Activated T-cell treated with anti-CD3 and anti-CD28 coated beads for 48 hours (primary cell): ENCODE measurements at regions not wholly inside any gene's neighbourhood (a gene's known extent, or its start where the extent isn't known, plus 50 kb on each side); places are given as distances from the start of the nearest gene placed in this dataset.
A peak's percentile ranks its signal among the peaks of the same experiment; 100 is the strongest.
"Not testable (repeated sequence)": the region's sequence is repeated elsewhere in the genome, so short reads cannot be mapped to it uniquely, and the experiment has no call there.

Source experiments
- DNase-seq: peaks from one replicate; pipeline ENCODE4 v3.0.0-alpha.2; 2020; ENCODE audit warnings: low read depth

- not testable (repeated sequence) for DNase-seq
Measured at GRCh38 chr12:124218650-124219049, 76.2 kb upstream of the RFLNA start.

GRCh38 chr12:124222368-124223245 is 72.3 kb upstream of the RFLNA start:
- DNase-seq = no peak

GRCh38 chr12:124223733-124224138 is 71.2 kb upstream of the RFLNA start:
- peak; percentile 17 for DNase-seq

GRCh38 chr12:124224535-124225110 is 70.3 kb upstream of the RFLNA start:
- DNase-seq = no peak

- DNase-seq = no peak
Measured at GRCh38 chr12:124225730-124226129, 69.2 kb upstream of the RFLNA start.

- DNase-seq = peak; percentile 6
Measured at GRCh38 chr12:124227951-124228711, 66.8 kb upstream of the RFLNA start.

- no peak for DNase-seq
Measured at GRCh38 chr12:124229520-124229919, 65.4 kb upstream of the RFLNA start.

- no peak for DNase-seq
Measured at GRCh38 chr12:124230117-124230757, 64.7 kb upstream of the RFLNA start.

- no peak for DNase-seq
Measured at GRCh38 chr12:124230789-124231188, 64.1 kb upstream of the RFLNA start.

- DNase-seq = no peak
Measured at GRCh38 chr12:124231980-124232653, 62.8 kb upstream of the RFLNA start.

- no peak for DNase-seq
Measured at GRCh38 chr12:124232654-124232987, 62.3 kb upstream of the RFLNA start.

GRCh38 chr12:124233041-124233796 is 61.7 kb upstream of the RFLNA start:
- DNase-seq = no peak

- DNase-seq = no peak
Measured at GRCh38 chr12:124233846-124234640, 60.9 kb upstream of the RFLNA start.

- DNase-seq = no peak
Measured at GRCh38 chr12:124236625-124237031, 58.3 kb upstream of the RFLNA start.

- DNase-seq = no peak
Measured at GRCh38 chr12:124238886-124239285, 56.0 kb upstream of the RFLNA start.

GRCh38 chr12:124240493-124240892 is 54.4 kb upstream of the RFLNA start:
- no peak for DNase-seq

GRCh38 chr12:124241776-124242528 is 52.9 kb upstream of the RFLNA start:
- no peak for DNase-seq

GRCh38 chr12:124242529-124243065 is 52.3 kb upstream of the RFLNA start:
- DNase-seq = no peak

- DNase-seq = no peak
Measured at GRCh38 chr12:124243936-124244335, 51.0 kb upstream of the RFLNA start.
